ENCODE measurements at regions not wholly inside any gene's neighbourhood (a gene's known extent, or its start where the extent isn't known, plus 50 kb on each side); places are given as distances from the start of the nearest gene placed in this dataset.
"Not testable (repeated sequence)": the region's sequence is repeated elsewhere in the genome, so short reads cannot be mapped to it uniquely, and the experiment has no call there.

DNA sequence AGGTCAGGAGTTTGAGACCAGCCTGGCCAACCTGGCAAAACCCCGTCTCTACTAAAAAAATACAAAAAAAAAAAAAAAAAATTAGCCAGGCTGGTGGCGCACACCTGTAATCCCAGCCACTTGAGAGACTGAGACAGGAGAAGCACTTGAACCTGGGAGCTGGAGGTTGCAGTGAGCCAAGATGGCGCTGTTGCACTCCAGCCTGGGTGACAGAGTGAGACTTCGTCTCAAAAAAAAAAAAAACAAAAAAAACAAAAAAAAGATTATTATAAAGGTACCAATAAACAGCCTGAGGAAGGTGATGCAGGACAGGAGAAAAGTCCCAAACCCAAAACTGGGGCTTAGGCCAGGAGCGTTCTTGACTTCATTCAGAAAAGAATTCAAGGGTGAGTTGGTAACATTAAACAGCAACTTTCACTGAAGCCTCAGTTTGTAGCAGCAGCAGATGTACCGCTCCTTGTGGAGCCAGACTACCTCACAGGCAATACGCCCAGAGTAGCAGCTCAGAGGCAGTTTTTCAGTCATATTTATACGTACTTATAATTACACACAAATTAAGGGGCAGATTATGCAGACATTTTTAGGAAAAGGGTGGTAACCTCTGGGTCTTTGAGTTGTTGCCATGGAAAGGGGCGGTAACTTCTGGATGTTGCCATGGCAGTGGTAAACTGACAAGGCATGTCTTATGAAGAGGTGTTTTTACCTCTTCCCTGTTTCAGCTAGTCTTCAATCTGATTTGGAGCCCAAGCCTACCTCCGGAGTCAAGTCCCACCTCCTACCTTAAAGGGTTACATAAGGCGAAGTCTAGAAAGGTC, 1596.6 kb upstream of the CELF4 start:
- DNase-seq (ENCODE audit: low spot score) = no peak

DNA sequence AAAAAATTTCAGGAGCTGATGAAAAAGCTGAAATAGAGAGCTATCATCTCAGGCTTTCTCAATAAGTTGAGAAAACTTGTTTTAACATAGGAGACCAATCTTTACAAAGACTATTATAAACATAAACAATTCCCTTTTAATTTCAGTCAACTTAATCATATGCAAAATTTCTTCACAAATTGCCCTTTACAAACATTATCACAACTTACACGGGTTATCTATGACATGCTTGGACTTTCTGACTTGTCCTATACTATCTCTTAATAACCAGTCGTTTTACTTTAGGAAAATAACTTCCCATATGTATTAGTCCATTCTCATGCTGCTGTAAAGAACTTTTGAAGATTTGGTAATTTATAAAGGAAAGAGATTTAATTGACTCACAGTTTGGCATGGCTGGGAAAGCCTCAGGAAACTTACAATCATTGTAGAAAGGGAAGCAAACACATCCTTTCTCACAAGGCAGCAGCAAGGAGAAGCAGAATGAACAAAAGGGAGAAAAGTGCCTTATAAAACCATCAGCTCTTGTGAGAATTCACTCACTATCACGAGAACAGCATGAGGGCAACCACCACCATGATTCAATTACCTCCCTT, 1583.7 kb upstream of the CELF4 start:
- DNase-seq (ENCODE audit: low spot score) = no peak

DNA sequence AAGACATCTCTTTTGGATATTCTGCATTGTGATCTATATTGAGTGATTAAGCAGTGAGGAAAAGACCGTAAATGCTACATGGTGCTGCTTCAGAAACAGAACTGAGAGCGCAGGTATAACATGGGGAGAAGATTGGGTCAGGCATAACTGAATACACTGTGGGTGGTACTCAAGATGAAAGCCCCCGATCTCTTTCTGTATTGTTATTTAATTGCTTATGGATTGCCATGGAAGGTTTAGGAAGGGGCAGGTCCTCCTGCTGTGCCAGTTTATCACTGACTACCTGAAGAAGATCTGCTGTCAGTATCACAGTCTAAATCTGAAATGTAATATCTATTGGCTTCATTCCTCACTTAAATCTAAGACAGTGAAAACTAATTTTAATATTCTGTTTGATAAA, 1568.7 kb upstream of the CELF4 start:
- no peak for DNase-seq (ENCODE audit: low spot score)

DNA sequence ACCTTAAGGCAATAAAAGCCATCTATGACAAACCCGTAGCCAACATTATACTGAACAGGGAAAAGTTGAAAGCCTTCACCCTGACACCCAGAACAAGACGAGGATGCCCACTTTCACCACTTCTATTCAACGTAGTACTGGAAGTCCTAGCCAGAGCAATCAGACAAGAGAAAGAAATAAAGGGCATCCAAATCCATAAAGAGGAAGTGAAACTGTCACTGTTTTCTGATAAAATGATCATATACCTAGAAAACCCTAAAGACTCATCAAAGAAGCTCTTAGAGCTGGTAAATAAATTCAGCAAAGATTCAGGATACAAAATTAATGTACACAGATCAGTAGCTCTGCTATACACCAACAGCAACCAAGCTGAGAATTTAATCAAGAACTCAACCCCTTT, 1561.9 kb upstream of the CELF4 start:
- DNase-seq (ENCODE audit: low spot score) = not testable (repeated sequence)

DNA sequence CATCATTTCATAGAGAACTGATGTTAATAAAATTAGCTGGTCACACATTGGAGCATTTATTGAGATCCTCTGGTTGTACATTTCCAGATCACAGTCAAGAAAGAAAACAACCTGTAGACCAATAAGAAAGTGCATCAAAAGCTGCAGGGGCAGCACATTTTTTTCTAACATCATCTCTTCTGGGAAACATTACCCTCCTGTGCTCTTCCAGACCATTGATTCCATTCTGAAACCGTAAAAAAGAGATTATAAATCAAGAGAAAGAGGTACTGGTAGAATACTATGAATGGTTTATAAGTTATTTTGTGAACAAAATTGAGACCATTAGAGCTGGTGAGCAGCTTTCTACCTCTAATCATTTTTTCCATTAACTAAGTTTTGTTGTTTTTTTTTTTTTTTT, 1548.2 kb upstream of the CELF4 start:
- DNase-seq (ENCODE audit: low spot score) = no peak

DNA sequence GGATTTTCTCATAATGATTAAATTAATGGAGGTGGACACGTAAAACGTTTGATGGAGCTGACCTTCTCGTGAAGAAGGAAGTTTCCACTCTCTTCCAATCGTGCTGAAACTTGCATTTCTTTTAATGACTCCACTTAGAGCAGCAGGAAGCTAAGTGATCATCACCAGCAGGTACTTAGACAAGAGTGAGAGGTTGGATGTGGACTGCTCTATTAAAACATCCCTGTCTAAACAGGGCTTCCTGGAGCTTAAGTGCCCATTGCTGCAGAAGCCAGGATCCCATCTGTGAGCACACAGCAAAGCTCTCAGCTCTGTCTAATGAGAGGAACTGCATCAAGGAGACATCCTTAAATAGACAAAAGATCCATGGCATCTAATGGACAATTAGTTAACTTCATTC, 1539.5 kb upstream of the CELF4 start:
- no peak for DNase-seq (ENCODE audit: low spot score)

DNA sequence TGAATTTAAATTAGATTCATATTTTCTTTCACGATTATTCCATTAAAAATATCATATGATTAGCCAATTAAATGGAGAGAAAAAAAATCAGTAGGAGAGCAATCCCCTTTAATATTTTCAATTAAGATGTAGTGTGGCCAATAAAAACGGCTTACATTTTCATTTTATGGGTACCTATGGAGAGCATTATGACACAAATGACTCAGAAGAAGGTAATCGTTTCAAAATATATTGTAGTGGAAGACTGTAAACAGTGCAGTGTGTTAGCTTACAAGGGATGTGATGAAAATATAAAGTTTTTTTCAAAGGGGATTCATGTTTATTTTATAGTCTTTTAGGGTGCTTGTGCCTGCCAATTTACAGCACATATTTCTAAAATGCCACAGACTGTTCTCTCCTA, 1507.4 kb upstream of the CELF4 start:
- no peak for DNase-seq (ENCODE audit: low spot score)

DNA sequence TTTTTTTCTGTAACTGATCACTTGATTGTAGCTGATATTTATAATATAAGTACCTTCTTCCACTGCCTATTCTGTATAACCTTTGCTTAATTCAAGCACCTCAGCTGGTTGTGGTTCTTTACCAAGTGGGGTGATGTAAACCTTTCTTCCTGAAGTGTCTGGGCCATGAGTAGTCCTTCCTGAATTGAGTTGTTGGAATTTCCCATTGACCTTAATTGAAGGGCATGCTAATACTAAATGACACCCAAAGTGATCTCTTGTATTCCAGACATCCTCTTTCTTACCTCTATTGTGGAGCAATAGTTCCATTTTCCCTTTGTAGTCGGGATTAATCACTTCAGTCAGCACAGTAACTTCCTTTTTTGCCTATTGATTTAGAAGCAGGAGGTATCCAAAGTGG, 1496.8 kb upstream of the CELF4 start:
- DNase-seq (ENCODE audit: low spot score) = no peak

DNA sequence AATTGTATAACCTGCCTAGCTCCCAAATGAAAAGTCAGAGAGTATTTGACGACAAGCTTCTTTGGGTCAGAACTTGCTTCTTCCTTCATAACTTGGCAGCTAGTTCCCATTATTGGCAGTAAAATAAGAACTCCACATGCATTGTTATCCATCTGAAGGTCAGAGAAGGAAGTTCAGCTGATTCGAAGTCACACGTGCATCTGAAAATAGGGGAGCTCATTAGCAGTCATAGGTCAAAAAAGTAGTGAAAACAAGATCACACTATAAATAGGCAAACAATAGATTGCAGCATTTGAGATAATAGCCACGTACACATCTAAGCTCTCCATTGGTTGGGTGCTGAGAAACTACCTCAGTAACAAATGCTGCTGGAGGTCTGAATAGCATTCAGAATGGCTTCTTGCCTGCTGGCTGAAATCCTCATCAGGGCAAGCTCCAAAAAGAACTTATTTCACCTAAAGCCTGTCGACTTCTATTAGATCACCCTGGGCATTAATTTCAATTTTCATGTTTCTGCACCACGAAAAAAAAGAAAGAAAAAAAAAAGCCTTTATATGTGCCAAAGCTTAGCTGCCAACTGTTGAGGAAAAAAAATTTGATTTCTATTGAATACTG, 1492.9 kb upstream of the CELF4 start:
- no peak for DNase-seq (ENCODE audit: low spot score)

DNA sequence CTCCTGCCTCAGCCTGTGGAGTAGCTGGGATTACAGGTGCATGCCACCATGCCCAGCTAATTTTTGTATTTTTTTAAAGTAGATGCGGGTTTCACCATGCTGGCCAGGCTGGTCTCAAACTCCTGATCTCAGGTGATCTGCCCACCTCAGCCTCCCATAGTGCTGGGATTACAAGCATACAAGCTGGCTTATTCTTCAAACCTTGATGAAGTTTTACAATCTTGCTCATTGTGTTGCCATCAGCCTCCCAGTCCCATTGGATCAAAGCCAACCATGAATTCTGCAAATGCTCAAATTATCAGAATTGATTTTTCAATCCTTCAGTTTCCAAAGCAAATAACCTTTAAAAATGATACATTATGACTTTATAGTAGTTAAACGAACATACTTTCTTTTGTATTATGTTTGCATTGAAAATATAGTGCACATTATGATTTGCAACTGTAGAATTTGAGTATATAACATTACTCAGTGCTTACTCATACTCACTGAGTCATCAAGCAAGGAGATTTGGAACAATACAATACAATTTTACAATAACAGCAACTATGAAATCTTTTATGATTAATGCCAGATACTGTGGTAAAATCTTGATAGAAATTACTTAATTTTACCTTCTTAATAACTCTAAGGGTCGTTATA, 1491.9 kb upstream of the CELF4 start:
- DNase-seq (ENCODE audit: low spot score) = no peak

DNA sequence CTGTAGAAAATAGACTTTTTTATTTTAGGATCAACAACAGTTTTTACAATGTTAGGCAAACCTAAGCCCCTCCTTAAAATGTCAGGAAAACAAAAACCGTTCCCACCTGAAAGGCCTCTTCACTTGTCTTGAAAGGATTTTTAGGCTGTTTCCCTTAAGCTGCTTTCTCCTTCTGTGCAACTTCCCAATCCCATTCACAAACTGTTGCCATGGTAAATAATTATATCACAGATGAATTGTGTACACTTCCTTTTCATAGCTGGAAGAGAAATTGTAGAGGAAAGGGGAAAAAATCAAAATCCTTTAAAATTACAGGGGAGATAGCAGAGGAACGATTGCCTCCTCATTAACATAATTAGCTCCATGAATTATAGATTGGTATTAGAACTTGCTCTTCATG, 1488.0 kb upstream of the CELF4 start:
- no peak for DNase-seq (ENCODE audit: low spot score)

DNA sequence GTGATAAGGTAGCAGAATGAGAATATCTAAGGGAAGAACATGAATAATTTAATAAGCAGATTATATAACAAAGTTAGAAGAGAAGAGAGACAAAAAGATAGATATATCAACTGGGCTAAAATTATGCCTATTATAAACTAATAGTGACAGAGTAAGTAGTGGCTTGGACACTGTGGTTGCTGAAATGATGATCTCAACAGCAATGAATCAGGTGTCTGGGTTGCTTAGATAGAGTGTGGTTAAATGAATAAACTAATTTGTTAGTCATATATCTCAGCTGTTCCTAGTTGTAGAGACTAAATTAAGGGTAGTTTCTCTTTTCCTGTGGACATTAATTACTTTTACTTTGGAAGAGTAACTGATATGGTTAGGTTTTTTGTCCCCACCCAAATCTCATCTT, 1485.4 kb upstream of the CELF4 start:
- DNase-seq (ENCODE audit: low spot score) = no peak

DNA sequence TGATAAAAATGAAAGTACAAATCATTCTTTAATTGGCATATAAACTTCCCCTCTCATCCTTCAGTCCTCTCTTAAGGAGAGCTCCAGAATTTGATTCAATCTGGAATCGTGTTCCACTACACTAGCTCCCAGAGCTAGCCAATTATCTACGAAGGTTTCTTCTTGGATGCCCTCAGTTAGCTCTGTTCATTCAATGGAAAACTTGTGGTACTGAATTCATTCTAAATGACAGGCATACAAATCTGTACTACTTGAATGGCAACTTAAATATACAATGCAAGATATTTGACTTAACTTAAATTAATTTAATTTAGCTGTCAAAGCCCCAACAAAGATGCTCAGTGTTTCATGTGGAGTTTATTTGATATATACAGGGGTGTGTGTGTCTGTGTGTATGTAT, 1474.2 kb upstream of the CELF4 start:
- DNase-seq (ENCODE audit: low spot score) = no peak

DNA sequence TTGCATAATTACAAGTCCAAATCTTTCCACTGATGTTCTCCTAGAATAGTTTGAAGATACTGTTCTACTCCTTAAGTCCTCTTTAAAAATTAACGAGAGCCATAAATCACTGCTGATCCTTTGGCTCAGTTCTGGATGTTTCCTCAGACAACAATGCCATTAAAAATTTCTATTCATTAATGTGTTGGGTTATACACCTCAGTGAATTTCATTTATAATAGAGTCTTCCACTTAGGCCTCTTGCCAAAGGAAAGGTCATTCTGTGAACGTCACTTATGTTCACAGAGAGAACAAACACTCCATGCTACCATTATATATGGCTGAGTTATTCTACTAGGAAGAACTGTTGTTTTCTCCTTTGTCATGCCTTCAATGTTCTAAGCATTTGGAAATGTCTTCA, 1472.3 kb upstream of the CELF4 start:
- DNase-seq (ENCODE audit: low spot score) = no peak

DNA sequence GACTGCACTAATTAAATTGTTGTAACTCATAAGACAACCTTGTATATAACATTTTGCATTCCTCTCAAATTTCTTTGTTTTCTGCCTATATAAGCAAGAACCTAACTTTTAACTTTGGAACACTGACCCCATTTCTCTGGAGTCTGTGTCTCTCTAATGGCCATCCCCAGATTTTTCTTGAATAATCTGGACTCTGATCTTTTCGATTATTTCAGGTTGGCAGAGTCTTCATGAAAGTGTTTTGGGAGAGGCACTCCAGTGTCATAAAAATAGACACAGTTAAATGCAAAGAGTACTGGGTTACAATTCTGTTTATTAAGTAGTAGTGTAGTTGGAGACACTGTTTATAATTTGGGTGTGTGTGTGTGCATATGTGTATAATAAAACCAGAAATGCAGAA, 1467.7 kb upstream of the CELF4 start:
- DNase-seq (ENCODE audit: low spot score) = no peak

DNA sequence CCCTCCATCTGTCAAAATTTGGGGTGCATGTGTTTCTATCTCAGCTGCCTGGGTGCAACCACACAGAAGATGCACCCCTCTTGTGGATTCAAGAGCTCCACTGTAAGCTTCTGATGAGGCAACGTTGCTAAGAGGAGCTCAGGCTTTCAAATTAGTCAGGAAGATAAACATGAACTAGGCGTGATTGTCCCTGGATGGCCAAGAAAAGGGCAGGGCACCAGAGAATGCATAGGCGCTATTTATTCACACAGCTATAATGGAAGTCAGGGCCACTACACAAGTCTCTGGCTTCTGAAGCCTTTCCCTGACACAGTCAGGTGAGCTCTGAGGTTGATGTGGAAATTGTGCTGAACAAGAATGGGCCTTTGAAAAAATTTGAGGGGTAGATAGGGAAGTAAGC, 1466.0 kb upstream of the CELF4 start:
- no peak for DNase-seq (ENCODE audit: low spot score)

DNA sequence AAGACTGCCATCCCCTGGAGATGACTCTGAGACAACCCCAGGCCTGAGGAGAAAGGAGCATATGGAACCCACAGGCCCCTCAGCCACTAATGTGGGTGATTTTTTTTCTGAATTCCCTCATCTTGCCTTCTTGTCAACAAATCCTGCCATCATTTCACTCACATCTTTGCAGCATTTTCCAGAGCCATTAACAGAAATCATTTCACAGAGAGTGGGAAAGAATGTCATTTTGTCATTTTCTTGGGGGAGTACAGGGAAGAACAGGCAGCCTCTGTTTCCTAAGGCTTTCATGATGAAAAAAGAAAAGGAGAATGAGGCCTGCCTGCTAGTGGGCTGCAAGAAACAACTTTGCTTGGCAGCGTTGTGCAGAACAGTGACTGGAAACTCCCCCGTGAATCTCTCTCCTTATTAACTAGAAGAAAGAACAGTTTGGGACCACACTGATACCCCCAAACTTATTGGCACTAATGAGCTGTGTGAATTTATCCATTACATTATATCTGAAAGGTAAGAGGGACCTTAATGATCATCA, 1464.6 kb upstream of the CELF4 start:
- no peak for DNase-seq (ENCODE audit: low spot score)

DNA sequence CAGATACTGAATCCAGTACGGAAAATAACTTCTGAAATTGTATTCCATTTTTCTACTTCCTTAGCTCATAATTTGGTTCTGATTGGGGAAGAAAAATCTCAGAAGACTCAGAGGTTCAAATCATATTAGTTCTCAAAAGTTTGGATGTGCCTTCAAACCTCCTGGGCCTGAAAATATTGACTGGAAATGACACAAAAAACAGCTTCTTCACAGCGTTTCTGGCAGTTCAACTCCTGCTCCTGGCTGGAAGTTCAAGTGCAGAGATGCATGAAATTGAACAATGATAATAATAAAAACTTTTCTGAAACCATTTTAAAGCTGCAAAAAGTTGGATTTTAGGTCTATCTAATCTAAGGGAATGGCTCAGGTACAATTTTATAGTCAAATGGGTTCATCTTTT, 1459.9 kb upstream of the CELF4 start:
- DNase-seq (ENCODE audit: low spot score) = no peak

DNA sequence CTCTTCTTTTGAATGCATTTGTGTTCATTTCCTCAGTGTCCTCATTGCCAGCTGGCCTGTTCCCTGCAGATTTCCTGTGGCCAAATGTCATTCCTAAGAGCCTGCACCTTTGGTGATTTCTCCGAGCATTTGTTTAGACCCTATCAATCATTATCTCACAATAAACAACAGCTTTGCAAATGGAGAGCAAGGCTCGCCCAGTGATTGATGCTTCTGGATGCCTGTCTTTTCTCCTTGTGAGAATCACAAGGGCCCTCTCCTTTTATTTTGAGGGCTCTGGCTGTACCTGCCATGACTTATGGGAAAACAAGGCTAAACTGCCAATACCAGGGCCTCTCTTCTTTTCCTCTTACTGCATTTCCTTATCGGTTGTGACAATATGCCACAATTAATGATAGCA, 1454.4 kb upstream of the CELF4 start:
- DNase-seq (ENCODE audit: low spot score) = no peak

DNA sequence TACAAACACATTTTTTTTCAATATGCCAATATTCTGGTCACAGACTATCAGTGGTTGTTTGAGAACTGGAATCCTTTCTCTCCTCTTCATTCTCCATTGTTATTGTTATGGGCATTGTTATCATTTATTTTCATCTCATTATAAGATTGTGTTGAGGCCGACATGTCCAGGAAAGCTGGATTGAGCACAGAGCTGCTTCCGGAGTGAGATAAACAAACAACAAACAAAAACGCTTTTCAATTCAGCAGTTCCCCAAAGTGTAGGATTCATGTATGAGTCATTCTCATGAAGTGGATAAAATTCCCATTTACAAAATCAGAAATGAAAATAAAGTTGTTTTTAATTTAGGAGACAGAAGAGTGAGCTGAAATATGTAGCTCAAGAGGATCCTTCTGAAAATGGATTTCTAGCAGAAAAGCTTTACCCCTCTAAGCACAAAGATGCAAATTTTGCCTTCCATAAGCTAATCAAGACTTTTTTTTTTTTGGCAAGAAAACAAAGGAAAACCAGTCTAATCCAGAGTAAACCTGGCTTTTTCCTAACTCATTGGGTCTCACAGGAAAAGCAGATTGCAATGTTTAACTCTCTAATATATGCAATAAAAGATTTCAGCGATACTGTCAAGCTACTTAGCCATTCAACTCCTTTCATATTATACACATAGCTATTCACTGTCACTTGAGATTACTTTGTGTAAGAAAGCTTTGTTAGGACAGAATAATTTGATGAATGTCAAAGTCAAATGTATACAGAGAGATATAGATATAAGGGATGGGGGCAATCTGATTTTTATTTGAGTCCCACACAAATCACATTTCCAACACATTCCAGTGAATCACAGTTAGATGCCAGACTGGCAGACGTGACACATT, 1441.7 kb upstream of the CELF4 start:
- DNase-seq (ENCODE audit: low spot score) = no peak

DNA sequence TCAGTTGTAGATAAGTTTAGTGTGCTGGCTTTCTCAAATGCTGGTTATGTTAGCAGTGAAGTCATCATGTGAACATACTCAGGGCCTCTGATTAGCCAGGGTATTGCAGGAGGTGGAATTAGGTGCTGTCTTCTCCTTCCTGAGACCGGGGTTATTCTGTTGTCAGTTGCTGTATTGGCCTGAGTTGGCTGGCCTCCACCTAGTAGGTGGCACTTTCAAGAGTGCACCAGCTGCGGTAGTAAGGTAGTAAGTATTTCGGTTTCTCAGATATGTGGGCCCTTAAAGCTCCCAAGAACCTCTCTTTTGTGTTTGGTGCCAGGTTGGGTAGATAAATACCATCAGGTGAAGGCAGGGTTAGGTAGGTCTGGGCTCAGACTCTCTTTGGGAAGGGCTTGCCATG, 1430.5 kb upstream of the CELF4 start:
- DNase-seq (ENCODE audit: low spot score) = no peak

DNA sequence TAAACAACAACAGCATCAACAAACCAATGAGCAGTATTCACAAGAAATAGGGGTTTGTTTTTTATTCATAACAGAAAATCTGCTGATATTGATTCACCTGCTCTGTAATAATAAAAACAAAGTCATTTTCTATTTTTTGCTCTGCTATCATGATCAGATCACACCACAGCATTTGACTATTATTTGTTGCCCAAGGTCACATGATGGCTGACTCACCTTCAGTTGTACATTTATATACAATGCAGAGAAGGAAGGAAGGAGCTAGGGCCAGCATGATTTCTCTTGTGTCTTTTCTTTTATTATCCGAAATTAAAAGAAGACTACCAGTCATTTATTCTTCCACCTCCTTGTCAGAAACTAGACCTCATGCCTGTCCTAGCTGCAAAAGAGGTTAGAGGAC, 1427.7 kb upstream of the CELF4 start:
- DNase-seq (ENCODE audit: low spot score) = no peak
